Mesendoderm (in vitro differentiated cells): ENCODE measurements at regions not wholly inside any gene's neighbourhood (a gene's known extent, or its start where the extent isn't known, plus 50 kb on each side); places are given as distances from the start of the nearest gene placed in this dataset.
A peak's percentile ranks its signal among the peaks of the same experiment; 100 is the strongest.

Experiments
- DNase-seq: peaks from one replicate; pipeline ENCODE4 v3.0.0; 2013
- H2AK5ac ChIP-seq: 2 replicates; pipeline ENCODE4 v1.6.1; 2013; ENCODE audit warnings: low read length, inconsistent platforms
- H2BK120ac ChIP-seq: 2 replicates; pipeline ENCODE4 v1.6.1; 2013; ENCODE audit warnings: low read depth, mild to moderate bottlenecking, low read length, moderate library complexity, mixed read lengths
- H2BK15ac ChIP-seq: replicated peaks from 2 replicates; pipeline ENCODE4 v1.6.1; 2013; ENCODE audit warnings: low read depth, mild to moderate bottlenecking, moderate library complexity
- H2BK5ac ChIP-seq: 2 replicates; pipeline ENCODE4 v1.6.1; 2013; ENCODE audit warnings: low read length, inconsistent platforms
- H3K18ac ChIP-seq: 2 replicates; pipeline ENCODE4 v1.6.1; 2013; ENCODE audit warnings: mild to moderate bottlenecking, low read length, mixed read lengths
- H3K23ac ChIP-seq: one replicate; pipeline ENCODE4 v1.6.1; 2013; ENCODE audit warnings: low read length
- H3K27ac ChIP-seq: 2 replicates; pipeline ENCODE4 v1.5.1; 2013; ENCODE audit warnings: low read depth, mild to moderate bottlenecking, inconsistent platforms, low read length, moderate library complexity
- H3K27me3 ChIP-seq: 2 replicates; pipeline ENCODE4 v1.6.1; 2013; ENCODE audit warnings: low read length, control low read depth, mild to moderate bottlenecking, inconsistent platforms; ENCODE audit not compliant: insufficient read depth, poor library complexity
- H3K36me3 ChIP-seq: 2 replicates; pipeline ENCODE4 v1.6.1; 2013; ENCODE audit warnings: low read length, inconsistent platforms; ENCODE audit not compliant: control insufficient read depth, insufficient read depth
- H3K4ac ChIP-seq: one replicate; pipeline ENCODE4 v1.6.1; 2013; ENCODE audit warnings: low read depth, mild to moderate bottlenecking, low read length, moderate library complexity
- H3K4me1 ChIP-seq: 2 replicates; pipeline ENCODE4 v1.6.1; 2013; ENCODE audit warnings: low read depth, low read length, inconsistent platforms; ENCODE audit not compliant: control insufficient read depth
- H3K4me2 ChIP-seq: 2 replicates; pipeline ENCODE4 v1.6.1; 2013; ENCODE audit warnings: low read length
- H3K4me3 ChIP-seq: 2 replicates; pipeline ENCODE4 v1.5.1; 2013; ENCODE audit warnings: mild to moderate bottlenecking, low read length
- H3K56ac ChIP-seq: one replicate; pipeline ENCODE4 v1.6.1; 2013; ENCODE audit warnings: low read length
- H3K79me1 ChIP-seq: 2 replicates; pipeline ENCODE4 v1.6.1; 2013; ENCODE audit warnings: low read length, inconsistent platforms
- H3K79me2 ChIP-seq: 2 replicates; pipeline ENCODE4 v1.6.1; 2013; ENCODE audit warnings: mild to moderate bottlenecking, low read length; ENCODE audit not compliant: control insufficient read depth, insufficient read depth
- H3K9ac ChIP-seq: 2 replicates; pipeline ENCODE4 v1.6.1; 2013; ENCODE audit warnings: low read length, inconsistent platforms
- H4K5ac ChIP-seq: one replicate; pipeline ENCODE4 v1.6.1; 2013; ENCODE audit warnings: low read length
- H4K8ac ChIP-seq: one replicate; pipeline ENCODE4 v1.6.1; 2013; ENCODE audit warnings: low read depth, mild to moderate bottlenecking, control low read depth, low read length, moderate library complexity
- WGBS: extraction: QIAGEN DNeasy Blood & Tissue Kit; methylation state at CpG from one replicate; pipeline ENCODE4 v1.1.7; 2013; ENCODE audit warnings: low lambda C conversion rate, missing lambda C conversion rate; ENCODE audit not compliant: insufficient coverage; ENCODE audit errors: extremely low coverage; 5-methylcytosine and 5-hydroxymethylcytosine counted together

DNA sequence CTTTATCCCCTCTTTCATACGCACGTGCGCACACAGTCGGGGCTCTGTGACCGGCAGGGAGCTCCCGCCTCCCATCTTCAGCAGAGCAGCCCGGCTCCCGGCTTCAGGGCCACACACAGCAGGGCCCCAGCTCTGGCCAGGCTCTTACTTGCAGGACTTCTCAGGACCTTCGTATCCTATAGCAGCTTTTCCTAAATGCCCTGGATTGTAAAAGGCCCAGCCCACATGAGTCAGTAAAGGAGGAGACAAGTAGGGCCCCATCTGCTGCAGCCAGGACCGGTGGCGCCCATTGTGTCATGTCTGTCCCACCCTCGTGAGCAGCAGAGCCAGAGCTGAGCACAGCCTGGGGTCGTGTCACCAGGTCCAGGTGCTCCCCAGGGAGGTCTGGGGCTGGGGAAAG is 107.6 kb upstream of the VSTM2B start:
- Histone ChIP-seq H3K9ac (no peak overlapping the region), H3K36me3 (no peaks in the 10 kb centered on the region), H2BK15ac (no peak overlapping the region), H3K4me1 (no peaks in the 10 kb centered on the region), H3K18ac (no peak overlapping the region), H4K5ac (no peak overlapping the region), H3K23ac (no peak overlapping the region), H3K79me2 (no peaks in the 10 kb centered on the region), H4K8ac (no peak overlapping the region), H3K56ac (no peak overlapping the region), H3K4me2 (no peak overlapping the region), H3K79me1 (no peaks in the 10 kb centered on the region), H3K4me3 (no peak overlapping the region), H3K4ac (no peak overlapping the region), H2BK5ac (no peak overlapping the region), H3K27ac (no peak overlapping the region), H2AK5ac (no peak overlapping the region), H2BK120ac (no peak overlapping the region), H3K27me3 (no peaks in the 10 kb centered on the region)
- WGBS, result no CpG with 5 or more reads among the region's 13 CpGs
- DNase-seq, result no peak

- Histone ChIP-seq H4K8ac (no peak overlapping the region), H2AK5ac (no peak overlapping the region), H2BK120ac (no peak overlapping the region), H3K79me1 (no peaks in the 10 kb centered on the region), H3K4me2 (no peak overlapping the region), H4K5ac (no peak overlapping the region), H3K36me3 (no peaks in the 10 kb centered on the region), H3K4ac (no peak overlapping the region), H3K56ac (no peak overlapping the region), H3K4me1 (no peaks in the 10 kb centered on the region), H3K23ac (no peak overlapping the region), H3K79me2 (no peaks in the 10 kb centered on the region), H2BK5ac (no peak overlapping the region), H3K27ac (no peak overlapping the region), H2BK15ac (no peak overlapping the region), H3K27me3 (no peaks in the 10 kb centered on the region), H3K4me3 (no peak overlapping the region), H3K18ac (no peak overlapping the region), H3K9ac (no peak overlapping the region)
- WGBS, result no CpG with 5 or more reads among the region's 5 CpGs
- no peak for DNase-seq
These were observed 105.7 kb upstream of the VSTM2B start for GRCh38 chr19:29420065-29420464.

GRCh38 chr19:29420482-29421195 is 105.2 kb upstream of the VSTM2B start:
- Histone ChIP-seq H3K9ac (no peak overlapping the region), H2BK120ac (no peak overlapping the region), H3K27me3 (no peaks in the 10 kb centered on the region), H3K36me3 (no peaks in the 10 kb centered on the region), H2BK5ac (no peak overlapping the region), H3K4me2 (no peak overlapping the region), H2AK5ac (no peak overlapping the region), H3K79me1 (no peaks in the 10 kb centered on the region), H3K23ac (no peak overlapping the region), H4K5ac (no peak overlapping the region), H3K56ac (no peak overlapping the region), H3K79me2 (no peaks in the 10 kb centered on the region), H4K8ac (no peak overlapping the region), H2BK15ac (no peak overlapping the region), H3K4me3 (no peak overlapping the region), H3K4me1 (no peaks in the 10 kb centered on the region), H3K18ac (no peak overlapping the region), H3K4ac (no peak overlapping the region), H3K27ac (no peak overlapping the region)
- no peak for DNase-seq
- WGBS, result 100% methylated on average over 6 of the region's 22 CpGs

- Histone ChIP-seq H2BK15ac (no peak overlapping the region), H4K5ac (no peak overlapping the region), H2AK5ac (no peak overlapping the region), H3K23ac (peak overlapping the region; percentile 35), H3K4ac (no peak overlapping the region), H3K36me3 (no peaks in the 10 kb centered on the region), H3K4me3 (no peak overlapping the region), H4K8ac (no peak overlapping the region), H3K79me2 (no peaks in the 10 kb centered on the region), H2BK5ac (no peak overlapping the region), H3K4me2 (no peak overlapping the region), H3K27ac (no peak overlapping the region), H3K18ac (no peak overlapping the region), H3K27me3 (no peaks in the 10 kb centered on the region), H3K4me1 (no peaks in the 10 kb centered on the region), H2BK120ac (no peak overlapping the region), H3K9ac (no peak overlapping the region), H3K56ac (no peak overlapping the region), H3K79me1 (no peaks in the 10 kb centered on the region)
- no peak for DNase-seq
- WGBS, result no CpG with 5 or more reads among the region's 11 CpGs
These were observed 104.6 kb upstream of the VSTM2B start for GRCh38 chr19:29421196-29421545.

- no peaks in the 10 kb centered on the region for H3K36me3 ChIP-seq
- no peaks in the 10 kb centered on the region for H3K27me3 ChIP-seq
- no peak overlapping the region for H4K5ac ChIP-seq
- H3K4me2 ChIP-seq, result no peak overlapping the region
- no peak overlapping the region for H2AK5ac ChIP-seq
- no peak overlapping the region for H2BK120ac ChIP-seq
- H2BK5ac ChIP-seq, result no peak overlapping the region
- H3K18ac ChIP-seq, result no peak overlapping the region
- no peak overlapping the region for H3K23ac ChIP-seq
- H3K4me1 ChIP-seq, result no peaks in the 10 kb centered on the region
- no peak overlapping the region for H3K4me3 ChIP-seq
- H3K79me1 ChIP-seq, result no peaks in the 10 kb centered on the region
- H2BK15ac ChIP-seq, result no peak overlapping the region
- no peak overlapping the region for H3K27ac ChIP-seq
- DNase-seq, result no peak
- H3K9ac ChIP-seq, result no peak overlapping the region
- no peak overlapping the region for H3K4ac ChIP-seq
- no CpG with 5 or more reads among the region's 7 CpGs for WGBS
- no peak overlapping the region for H3K56ac ChIP-seq
- H4K8ac ChIP-seq, result no peak overlapping the region
- H3K79me2 ChIP-seq, result no peaks in the 10 kb centered on the region
These were observed 103.7 kb upstream of the VSTM2B start for GRCh38 chr19:29422047-29422446.

DNA sequence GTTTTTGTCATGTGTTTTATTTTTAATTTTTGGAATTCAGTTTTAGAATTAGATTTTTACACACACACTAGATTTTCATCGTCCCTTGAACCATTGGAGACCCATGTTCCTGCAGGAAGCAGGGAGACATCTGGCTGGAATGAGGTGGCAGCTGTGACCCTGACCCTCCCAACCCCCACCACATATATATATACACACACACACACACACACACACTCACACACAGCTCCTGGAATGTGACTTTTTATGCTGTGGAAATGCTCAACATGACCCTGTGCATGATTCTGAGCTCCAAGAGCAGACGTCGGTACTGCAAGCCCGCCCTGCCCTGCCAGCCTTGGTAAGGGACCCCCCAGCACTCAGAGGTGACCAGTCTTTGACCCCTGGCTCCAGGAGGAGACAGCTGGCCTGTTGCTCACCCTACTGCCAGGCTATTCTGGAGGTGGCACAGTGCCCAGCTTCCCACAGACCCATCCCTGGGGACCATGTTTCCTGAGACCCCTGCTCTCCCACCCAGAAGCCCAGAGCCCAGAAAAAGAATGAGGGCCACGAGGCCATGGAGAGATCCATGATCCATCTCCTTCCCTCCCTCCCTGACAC is 103.2 kb upstream of the VSTM2B start:
- no peak overlapping the region for H3K4me3 ChIP-seq
- WGBS, result no CpG with 5 or more reads among the region's 5 CpGs
- H3K23ac ChIP-seq, result no peak overlapping the region
- no peak overlapping the region for H2BK120ac ChIP-seq
- H3K4ac ChIP-seq, result no peak overlapping the region
- no peak overlapping the region for H2AK5ac ChIP-seq
- H3K56ac ChIP-seq, result no peak overlapping the region
- H4K5ac ChIP-seq, result no peak overlapping the region
- H4K8ac ChIP-seq, result no peak overlapping the region
- no peak overlapping the region for H3K4me2 ChIP-seq
- no peaks in the 10 kb centered on the region for H3K4me1 ChIP-seq
- no peak overlapping the region for H3K27ac ChIP-seq
- H2BK15ac ChIP-seq, result no peak overlapping the region
- H3K27me3 ChIP-seq, result no peaks in the 10 kb centered on the region
- no peaks in the 10 kb centered on the region for H3K36me3 ChIP-seq
- H3K18ac ChIP-seq, result no peak overlapping the region
- no peak for DNase-seq
- no peaks in the 10 kb centered on the region for H3K79me2 ChIP-seq
- H3K9ac ChIP-seq, result no peak overlapping the region
- H3K79me1 ChIP-seq, result no peaks in the 10 kb centered on the region
- no peak overlapping the region for H2BK5ac ChIP-seq
